Activated naive CD4-positive, alpha-beta T cell treated with anti-CD3 and anti-CD28 coated beads, Interleukin-2, amount 50 U/mL, for 24 hours (primary cell): ENCODE measurements at regions not wholly inside any gene's neighbourhood (a gene's known extent, or its start where the extent isn't known, plus 50 kb on each side); places are given as distances from the start of the nearest gene placed in this dataset.
A peak's percentile ranks its signal among the peaks of the same experiment; 100 is the strongest.

Experiments
- H3K27ac Mint-ChIP-seq: one replicate; pipeline ENCODE4 v1.8.0; 2021; ENCODE audit warnings: mild to moderate bottlenecking, mixed read lengths
- H3K27me3 Mint-ChIP-seq: one replicate; pipeline ENCODE4 v1.8.0; 2021; ENCODE audit warnings: mixed read lengths
- H3K36me3 Mint-ChIP-seq: one replicate; pipeline ENCODE4 v1.8.0; 2021; ENCODE audit warnings: mixed read lengths
- H3K4me1 Mint-ChIP-seq: one replicate; pipeline ENCODE4 v1.8.0; 2021; ENCODE audit warnings: mixed read lengths
- H3K4me3 Mint-ChIP-seq: one replicate; pipeline ENCODE4 v1.8.0; 2021; ENCODE audit warnings: mild to moderate bottlenecking, mixed read lengths
- H3K9me3 Mint-ChIP-seq: one replicate; pipeline ENCODE4 v1.8.0; 2021; ENCODE audit warnings: mixed read lengths

DNA sequence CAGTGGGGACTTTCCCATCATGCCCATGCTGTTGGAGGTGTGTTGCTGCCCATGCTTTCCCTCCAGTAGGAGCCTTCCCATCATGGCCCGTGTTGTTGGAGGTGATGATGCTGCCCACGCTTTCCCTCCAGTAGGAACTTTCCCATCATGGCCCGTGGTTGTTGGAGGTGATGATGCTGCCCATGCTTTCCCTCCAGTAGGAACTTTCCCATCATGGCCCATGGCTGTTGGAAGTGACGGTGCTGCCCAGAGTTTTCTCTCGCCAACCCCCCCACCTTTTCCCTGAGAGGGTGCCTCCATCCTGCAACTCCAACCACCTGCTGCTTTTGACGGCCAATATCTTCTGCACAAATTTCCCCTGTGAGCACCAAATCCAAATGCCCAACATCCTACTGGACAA, 205.7 kb downstream of the TOMM20 start:
- peaks cover 30% of the 10 kb centered on the region for H3K4me1 Mint-ChIP-seq
- H3K4me3 Mint-ChIP-seq = no peak overlapping the region
- H3K27ac Mint-ChIP-seq = peak overlapping the region; percentile 3
- H3K27me3 Mint-ChIP-seq = no peaks in the 10 kb centered on the region
- H3K9me3 Mint-ChIP-seq = no peaks in the 10 kb centered on the region
- peaks cover 2% of the 10 kb centered on the region for H3K36me3 Mint-ChIP-seq

DNA sequence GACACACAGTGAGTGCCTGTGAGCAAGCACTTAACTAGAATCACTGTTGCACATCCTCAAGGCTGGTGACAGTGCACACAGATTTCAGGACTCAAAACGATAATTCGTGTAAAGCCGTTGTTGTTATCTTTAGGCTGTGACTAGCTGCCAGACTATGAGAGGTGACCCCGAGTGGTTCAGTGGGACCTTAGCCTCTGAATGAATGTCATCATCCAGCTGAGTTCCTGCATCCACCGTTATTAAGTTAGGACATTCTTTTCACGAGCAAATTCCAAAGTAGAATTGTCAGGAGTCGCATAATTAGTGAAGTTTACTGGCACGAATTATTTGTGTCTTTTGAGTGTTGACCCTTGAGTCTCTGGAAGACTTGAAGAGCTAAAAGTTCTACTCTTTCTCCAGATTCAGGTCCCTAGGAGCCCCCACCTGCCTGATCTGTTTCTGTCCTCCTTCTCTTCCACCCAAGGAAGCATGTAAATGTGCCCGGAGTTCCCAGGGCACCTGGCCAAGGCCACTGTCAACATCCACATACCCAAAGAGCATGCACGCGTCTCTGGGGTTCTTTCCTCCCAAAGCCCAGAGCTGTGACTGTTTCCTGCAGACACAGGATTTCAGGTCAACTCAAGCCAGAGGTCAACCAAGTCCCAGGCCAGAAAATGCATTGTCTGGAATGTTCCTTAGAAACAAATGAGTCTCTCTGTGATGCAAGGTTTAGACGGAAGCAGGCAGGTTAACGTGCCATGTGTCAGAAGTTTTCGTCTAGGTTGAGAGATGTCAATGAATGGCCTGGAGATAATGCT, 207.2 kb downstream of the TOMM20 start:
- Mint-ChIP-seq H3K27me3 (no peaks in the 10 kb centered on the region), H3K4me1 (peaks cover 15% of the 10 kb centered on the region), H3K36me3 (no peaks in the 10 kb centered on the region), H3K27ac (no peak overlapping the region), H3K9me3 (no peaks in the 10 kb centered on the region), H3K4me3 (no peak overlapping the region)

DNA sequence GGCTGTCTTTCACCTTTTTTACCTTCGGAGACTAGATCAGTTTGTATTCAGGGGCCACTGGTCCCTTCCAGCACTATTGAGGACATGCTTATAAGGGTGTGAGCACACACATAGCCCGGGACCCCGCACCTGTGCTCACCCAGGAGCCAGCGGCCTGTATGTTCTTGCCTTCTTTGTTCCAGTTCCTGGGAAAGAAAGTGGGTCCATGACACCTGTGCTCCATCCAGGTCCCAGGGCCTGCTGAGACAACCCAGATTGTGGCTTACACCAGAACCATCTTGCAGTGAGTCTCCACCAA, 207.8 kb downstream of the TOMM20 start:
- H3K4me1 Mint-ChIP-seq = peaks cover 8% of the 10 kb centered on the region
- no peaks in the 10 kb centered on the region for H3K27me3 Mint-ChIP-seq
- H3K9me3 Mint-ChIP-seq = no peaks in the 10 kb centered on the region
- H3K36me3 Mint-ChIP-seq = no peaks in the 10 kb centered on the region
- H3K27ac Mint-ChIP-seq = no peak overlapping the region
- H3K4me3 Mint-ChIP-seq = no peak overlapping the region

DNA sequence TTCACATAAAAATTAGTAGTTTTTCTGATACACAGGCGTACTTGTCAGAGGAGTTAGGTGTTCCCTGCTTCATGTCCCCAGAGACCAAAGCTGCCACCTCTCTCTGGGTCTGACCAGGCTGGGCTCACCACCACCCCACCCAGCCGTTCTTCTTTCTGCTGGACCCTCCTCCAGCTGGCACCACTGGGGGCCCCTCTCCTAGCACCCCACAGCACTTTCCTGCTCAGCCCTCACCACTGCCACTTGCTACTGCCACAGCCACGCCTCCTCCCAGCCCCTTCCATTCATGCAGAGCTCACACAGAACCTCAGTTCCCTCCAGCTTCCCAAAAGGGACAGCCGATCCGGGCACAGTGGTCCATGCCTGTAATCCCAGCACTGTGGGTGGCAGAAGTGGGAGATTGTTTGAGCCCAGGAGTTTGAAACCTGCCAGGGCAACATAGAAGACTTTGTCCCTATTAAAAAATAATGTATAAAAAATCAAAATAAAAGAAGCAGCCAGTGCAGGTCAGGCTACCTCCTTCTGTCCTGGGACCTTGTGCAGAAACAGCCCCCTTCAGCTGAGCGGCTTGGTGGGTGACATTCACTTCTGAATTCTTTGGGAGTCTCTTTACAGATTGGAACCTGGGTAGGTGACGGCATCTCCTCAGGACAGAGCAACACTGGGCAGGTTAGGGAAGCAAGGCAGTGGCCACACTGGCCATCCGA, 208.3 kb downstream of the TOMM20 start:
- no peak overlapping the region for H3K4me3 Mint-ChIP-seq
- H3K9me3 Mint-ChIP-seq = no peaks in the 10 kb centered on the region
- H3K27ac Mint-ChIP-seq = peak overlapping the region; percentile 8
- peaks cover 3% of the 10 kb centered on the region for H3K4me1 Mint-ChIP-seq
- no peaks in the 10 kb centered on the region for H3K27me3 Mint-ChIP-seq
- H3K36me3 Mint-ChIP-seq = no peaks in the 10 kb centered on the region

DNA sequence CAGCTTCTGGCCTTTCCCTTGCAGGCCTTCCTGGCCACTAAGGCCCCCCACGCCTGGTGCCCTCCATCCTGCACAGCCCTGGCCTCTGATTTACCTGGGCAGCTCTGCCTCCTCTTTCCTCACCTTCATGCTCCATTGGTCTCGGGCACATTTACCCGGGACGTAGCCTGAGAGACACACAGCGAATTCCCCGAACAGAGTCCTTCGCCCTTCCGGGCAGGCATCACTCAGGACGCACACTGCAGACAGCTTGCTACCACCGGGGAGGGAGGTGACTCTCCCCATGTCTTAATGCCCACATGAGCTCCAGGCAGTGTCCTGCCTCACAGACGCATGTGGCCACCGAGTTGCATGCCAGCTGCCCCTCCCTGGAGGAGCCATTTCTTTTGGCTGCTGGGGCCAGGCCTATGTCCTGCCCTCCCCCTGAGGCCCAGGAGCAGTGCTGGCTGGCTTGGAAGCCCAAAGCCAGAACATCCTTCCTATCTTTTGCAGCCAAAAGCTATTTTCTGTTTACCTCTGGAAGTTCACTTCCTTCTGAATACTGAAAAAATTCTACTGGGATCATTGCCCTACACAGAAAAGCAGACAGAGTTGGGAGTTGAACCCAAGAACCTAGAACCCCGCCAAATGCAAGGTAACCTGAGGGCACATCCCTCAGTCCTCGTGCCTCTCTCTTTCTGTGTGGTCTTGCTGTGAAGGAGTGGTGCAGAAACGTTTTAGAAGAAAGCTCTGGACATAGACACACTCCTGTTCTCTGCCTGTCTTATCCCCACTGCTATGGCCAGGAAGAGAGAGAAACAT, 209.5 kb downstream of the TOMM20 start:
- H3K27ac Mint-ChIP-seq = no peak overlapping the region
- no peaks in the 10 kb centered on the region for H3K4me1 Mint-ChIP-seq

DNA sequence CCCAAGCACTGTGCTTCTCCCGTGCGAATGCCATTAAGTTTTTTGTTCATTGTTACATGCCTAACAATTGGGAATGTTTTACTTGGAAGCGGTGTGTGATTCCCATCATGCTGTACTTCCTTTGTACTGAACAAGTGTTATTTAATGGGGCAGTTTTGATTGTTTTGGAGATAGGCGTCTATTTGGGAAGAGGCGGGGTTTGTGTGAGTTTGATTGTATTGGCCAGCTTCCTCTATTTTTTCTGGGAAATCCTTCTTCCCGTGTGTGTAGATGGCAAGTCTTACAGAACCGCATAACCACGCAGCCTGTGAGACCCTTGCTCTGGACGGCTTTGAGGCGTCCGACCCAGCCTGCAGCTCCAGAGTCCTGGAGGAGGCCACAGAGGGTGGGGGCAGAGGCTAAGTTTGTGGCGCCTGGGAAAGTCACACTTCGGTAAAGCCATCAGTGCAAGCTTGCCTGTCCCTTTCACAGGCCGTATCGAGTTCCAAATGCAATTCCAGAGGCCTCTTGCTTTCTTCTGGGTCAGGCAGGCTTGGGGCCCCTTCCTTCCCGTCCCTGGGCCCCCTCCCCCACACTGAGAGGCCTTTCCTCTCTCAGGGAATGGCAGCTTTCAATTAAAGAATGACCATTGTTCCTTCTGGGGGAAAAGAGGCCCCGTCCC, 210.3 kb downstream of the TOMM20 start:
- no peaks in the 10 kb centered on the region for H3K27me3 Mint-ChIP-seq

More for the DNA sequence above, 209.5 kb downstream of the TOMM20 start:
- Mint-ChIP-seq H3K9me3 (no peaks in the 10 kb centered on the region), H3K27me3 (no peaks in the 10 kb centered on the region), H3K4me3 (no peak overlapping the region), H3K36me3 (no peaks in the 10 kb centered on the region)

DNA sequence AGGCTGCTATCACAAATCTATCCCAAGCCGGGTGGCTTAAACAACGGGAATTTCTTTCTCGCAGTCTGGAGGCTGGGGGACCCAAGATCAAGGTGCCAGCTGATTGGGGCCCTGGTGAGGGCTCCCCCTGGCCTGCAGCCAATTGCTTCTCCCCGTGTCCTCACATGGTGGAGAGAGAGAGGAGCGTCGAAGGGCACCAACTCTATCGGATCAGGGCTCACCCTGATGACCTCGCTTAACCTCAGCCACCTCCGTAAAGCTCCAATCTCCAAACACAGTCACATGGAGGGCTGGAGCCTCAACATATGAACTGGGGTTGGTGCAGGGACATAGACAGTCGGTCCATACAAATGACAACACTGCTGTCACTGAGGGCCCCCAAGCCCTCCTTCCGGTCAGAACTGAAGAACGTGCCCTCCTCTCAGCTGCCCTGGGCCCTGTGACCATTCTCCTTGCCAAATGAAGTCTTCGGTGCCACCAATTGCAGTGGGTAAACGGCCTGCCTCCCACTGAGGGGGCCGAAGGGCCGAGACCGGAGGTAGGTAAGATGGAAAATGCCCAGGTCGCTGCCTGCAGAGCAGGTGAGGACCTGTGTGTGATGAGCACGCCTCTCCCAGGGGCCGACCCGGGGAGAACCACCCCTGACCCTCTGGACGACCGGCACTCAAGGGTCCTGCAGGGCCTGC, 211.0 kb downstream of the TOMM20 start:
- H3K36me3 Mint-ChIP-seq = no peaks in the 10 kb centered on the region
- no peaks in the 10 kb centered on the region for H3K9me3 Mint-ChIP-seq
- no peaks in the 10 kb centered on the region for H3K27me3 Mint-ChIP-seq
- no peak overlapping the region for H3K4me3 Mint-ChIP-seq
- H3K27ac Mint-ChIP-seq = no peak overlapping the region
- peaks cover 10% of the 10 kb centered on the region for H3K4me1 Mint-ChIP-seq

More for the DNA sequence above, 210.3 kb downstream of the TOMM20 start:
- no peak overlapping the region for H3K27ac Mint-ChIP-seq
- H3K4me1 Mint-ChIP-seq = peaks cover 4% of the 10 kb centered on the region
- no peaks in the 10 kb centered on the region for H3K9me3 Mint-ChIP-seq
- H3K4me3 Mint-ChIP-seq = no peak overlapping the region
- no peaks in the 10 kb centered on the region for H3K36me3 Mint-ChIP-seq

DNA sequence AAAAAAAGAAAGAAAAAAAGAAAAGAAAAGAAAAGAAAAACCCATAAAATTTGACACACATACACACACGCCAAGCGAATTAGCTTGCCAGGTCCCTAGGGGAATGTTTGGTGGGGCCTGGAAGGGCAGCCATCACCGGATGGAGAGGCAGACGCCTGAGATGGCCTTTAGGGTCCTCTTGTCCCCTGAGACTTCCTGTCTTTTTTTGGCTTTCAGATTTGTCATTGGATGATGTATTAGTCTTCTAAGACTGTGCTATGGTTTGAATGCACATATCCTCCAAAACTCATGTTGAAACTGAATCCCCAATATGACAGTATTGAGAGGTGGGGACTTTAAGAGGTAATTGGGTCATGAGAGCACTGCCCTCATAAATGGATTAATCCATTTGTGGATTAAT, 211.8 kb downstream of the TOMM20 start:
- H3K27ac Mint-ChIP-seq = no peak overlapping the region

DNA sequence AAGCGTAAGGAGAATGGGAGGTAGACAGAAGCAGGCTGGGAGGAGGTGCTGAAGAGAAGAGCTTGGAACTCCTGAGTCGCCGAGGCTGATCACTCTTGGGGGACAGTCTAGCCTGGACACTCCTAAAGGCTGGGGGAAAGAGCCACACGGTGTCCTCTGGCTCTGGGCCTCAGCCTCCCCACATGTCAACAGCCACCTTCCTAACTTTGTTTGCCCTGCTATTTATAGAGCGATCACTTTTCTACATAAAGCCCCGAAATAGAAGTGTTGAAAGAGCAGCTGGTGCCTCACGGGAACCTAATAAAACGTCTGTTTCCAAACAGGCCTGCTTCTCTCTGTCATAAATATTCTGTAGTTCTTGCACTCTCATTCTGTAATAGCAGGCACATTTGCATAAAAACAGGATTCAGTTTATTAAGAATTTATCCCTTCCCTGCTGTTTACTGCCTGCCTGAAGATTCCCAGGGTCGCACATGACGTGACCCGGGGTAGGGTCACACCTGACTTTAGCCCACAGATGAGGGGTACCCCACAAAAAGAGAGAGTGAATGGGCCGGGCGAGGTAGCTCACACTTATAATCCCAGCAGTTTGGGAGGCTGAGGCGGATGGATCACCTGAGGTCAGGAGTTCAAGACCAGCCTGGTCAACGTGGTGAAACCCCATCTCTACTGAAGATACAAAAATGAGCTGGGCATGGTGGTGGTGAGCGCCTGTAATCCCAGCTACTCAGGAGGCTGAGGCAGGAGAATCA, 212.5 kb downstream of the TOMM20 start:
- Mint-ChIP-seq H3K27me3 (no peaks in the 10 kb centered on the region), H3K9me3 (no peaks in the 10 kb centered on the region)

More for the DNA sequence above, 211.8 kb downstream of the TOMM20 start:
- Mint-ChIP-seq H3K4me1 (peaks cover 18% of the 10 kb centered on the region), H3K36me3 (no peaks in the 10 kb centered on the region), H3K4me3 (no peak overlapping the region), H3K9me3 (no peaks in the 10 kb centered on the region), H3K27me3 (no peaks in the 10 kb centered on the region)

DNA sequence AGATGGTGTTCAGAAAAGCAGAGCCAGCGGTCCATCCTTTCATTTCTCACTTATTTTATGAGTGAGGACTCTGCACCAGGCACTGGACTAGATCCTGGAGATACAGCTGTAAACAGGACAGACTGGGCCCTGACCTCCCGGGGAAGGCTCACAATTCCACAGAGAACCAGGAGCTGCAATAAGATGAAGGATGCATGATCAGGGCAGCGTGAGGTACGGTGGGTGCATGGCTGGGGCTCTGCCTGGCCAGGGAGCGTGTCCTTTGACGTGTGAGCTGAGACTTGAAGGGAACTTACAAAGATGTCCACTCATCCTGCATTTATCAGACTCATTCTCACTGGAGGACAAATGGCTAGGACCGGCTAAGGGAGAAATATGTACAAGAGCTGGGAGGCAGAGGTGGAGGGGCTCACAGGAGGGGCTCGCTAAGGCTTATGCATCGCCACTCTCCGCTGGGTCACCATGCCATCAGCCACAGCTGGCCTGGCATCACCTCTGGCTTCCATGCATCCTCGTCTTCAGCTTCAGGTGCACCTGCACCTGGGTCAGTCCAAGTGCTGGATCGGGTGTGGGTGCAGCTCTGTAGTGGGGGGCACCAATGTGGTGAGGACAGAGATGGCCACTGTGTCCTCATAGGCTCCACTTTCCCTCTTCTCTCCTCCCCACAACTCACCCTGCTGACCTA, 213.9 kb downstream of the TOMM20 start:
- Mint-ChIP-seq H3K27me3 (no peaks in the 10 kb centered on the region), H3K4me1 (peaks cover 29% of the 10 kb centered on the region), H3K4me3 (no peak overlapping the region), H3K36me3 (no peaks in the 10 kb centered on the region), H3K27ac (no peak overlapping the region), H3K9me3 (no peaks in the 10 kb centered on the region)

More for the DNA sequence above, 212.5 kb downstream of the TOMM20 start:
- Mint-ChIP-seq H3K36me3 (no peaks in the 10 kb centered on the region), H3K27ac (no peak overlapping the region), H3K4me3 (no peak overlapping the region), H3K4me1 (peaks cover 26% of the 10 kb centered on the region)

DNA sequence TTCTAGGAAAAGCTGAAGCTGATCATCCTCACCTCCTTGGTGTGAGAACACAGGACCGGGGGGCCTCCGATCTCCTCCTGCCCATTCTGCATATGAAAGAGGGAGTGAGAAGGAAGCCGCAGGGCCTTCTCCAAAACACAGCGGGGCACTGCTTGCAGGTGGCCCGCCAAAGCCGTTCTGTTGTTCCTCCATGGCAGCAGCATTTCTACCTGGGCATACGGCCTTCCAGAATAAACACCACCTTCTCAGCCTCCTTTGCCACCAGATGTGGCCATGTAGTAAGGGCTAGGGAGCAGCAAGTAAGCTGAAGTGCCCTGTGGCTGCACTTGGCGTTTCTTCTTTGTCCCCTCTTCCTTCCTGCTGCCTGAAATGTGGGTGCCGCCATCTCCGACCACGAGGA, 214.9 kb downstream of the TOMM20 start:
- Mint-ChIP-seq H3K36me3 (no peaks in the 10 kb centered on the region), H3K4me1 (peaks cover 29% of the 10 kb centered on the region), H3K9me3 (no peaks in the 10 kb centered on the region), H3K4me3 (no peak overlapping the region), H3K27ac (no peak overlapping the region), H3K27me3 (no peaks in the 10 kb centered on the region)

DNA sequence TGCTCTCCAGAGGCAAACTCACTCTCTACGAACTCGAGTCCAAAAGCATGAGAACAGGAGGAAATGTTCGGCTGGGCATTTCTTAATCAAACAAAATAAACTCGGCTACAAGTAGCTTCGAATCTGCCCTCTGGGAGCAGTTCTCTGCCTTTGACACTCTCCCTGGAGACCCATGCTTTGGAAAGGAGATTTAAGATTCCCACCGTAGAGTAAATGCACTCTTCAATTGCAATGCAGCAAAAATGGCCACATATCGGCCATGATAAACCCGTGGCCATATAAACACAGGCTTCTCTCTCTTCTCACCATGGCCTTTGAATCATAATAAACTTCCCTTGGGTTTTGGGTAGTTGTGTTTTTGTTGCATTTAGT, 215.4 kb downstream of the TOMM20 start:
- H3K36me3 Mint-ChIP-seq = no peaks in the 10 kb centered on the region
- peaks cover 29% of the 10 kb centered on the region for H3K4me1 Mint-ChIP-seq
- H3K9me3 Mint-ChIP-seq = no peaks in the 10 kb centered on the region
- H3K4me3 Mint-ChIP-seq = no peak overlapping the region
- H3K27me3 Mint-ChIP-seq = no peaks in the 10 kb centered on the region
- H3K27ac Mint-ChIP-seq = no peak overlapping the region

DNA sequence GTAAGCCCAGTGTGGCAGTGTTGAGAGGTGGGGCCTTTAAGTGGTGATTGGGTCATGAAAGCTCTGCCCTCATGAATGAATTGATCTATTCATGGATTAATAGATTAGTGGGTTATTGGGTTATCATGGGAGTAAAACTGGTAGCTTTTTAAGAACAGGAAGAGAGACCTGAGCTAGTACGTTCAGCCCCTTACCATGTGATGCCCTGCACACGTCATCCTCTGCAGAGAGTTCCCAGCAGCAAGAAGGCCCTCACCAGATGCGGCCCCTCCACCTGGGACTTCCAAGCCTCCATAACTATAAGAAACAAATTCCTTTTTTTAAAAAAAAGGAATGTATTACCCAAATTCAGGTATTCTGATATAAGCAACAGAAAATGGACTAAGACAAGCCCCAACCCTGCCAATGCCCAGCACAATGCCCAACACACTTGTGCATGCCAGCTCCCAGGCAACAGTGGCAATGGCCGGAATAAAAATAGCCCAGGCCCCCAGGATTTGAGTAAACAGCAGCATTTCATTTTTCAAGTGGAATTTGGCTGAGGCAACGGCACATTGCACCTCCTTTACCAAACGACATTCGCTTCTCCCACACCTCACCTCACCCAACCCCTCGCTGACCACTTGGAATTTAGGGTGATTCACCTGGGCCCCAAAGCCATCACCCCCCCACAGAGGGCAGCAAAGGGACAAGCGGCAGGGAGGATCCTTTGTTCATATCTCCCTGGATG, 215.9 kb downstream of the TOMM20 start:
- no peaks in the 10 kb centered on the region for H3K27me3 Mint-ChIP-seq
- no peak overlapping the region for H3K4me3 Mint-ChIP-seq

More for the DNA sequence above, 215.9 kb downstream of the TOMM20 start:
- H3K4me1 Mint-ChIP-seq = peaks cover 29% of the 10 kb centered on the region
- no peaks in the 10 kb centered on the region for H3K9me3 Mint-ChIP-seq
- H3K27ac Mint-ChIP-seq = no peak overlapping the region
- no peaks in the 10 kb centered on the region for H3K36me3 Mint-ChIP-seq
